H1 (cell line): ENCODE measurements at regions not wholly inside any gene's neighbourhood (a gene's known extent, or its start where the extent isn't known, plus 50 kb on each side); places are given as distances from the start of the nearest gene placed in this dataset.

Experiments
- TF ChIP-seq, protein P1 (sequence below): IDR thresholded peaks from 2 replicates; pipeline ENCODE4 v1.6.1; 2012; ENCODE audit warnings: inconsistent platforms
- TF ChIP-seq, protein P2 (sequence below): fragments of 300-600 bp; sonication (generic); IDR thresholded peaks from 2 replicates; pipeline ENCODE4 v1.7.1; 2012; ENCODE audit warnings: low read length, moderate library complexity, mild to moderate bottlenecking, inconsistent platforms; ENCODE audit not compliant: insufficient replicate concordance

DNA sequence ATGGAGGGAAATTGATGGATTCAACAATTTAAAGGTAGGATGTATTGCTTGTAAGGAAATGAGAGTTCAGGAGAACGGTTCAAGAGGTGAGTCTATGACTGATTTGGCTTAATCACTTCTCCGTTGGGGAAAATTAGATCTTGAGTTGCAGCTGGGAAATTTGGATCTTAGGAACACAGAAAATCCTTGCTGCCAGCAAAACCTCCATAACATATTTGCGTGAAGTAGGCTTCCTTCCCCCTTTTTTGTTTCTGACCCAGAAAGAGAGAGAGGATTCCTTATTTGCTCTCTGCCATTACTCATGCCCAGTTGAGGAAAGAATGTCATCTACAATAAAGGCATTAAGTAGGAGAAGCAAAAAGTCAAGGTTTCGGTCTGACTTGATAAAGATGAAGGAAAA lies 73.5 kb upstream of the PDC start (continued):
- TF ChIP-seq, protein P1, sequence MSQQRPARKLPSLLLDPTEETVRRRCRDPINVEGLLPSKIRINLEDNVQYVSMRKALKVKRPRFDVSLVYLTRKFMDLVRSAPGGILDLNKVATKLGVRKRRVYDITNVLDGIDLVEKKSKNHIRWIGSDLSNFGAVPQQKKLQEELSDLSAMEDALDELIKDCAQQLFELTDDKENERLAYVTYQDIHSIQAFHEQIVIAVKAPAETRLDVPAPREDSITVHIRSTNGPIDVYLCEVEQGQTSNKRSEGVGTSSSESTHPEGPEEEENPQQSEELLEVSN, result no peak
- TF ChIP-seq, protein P2, sequence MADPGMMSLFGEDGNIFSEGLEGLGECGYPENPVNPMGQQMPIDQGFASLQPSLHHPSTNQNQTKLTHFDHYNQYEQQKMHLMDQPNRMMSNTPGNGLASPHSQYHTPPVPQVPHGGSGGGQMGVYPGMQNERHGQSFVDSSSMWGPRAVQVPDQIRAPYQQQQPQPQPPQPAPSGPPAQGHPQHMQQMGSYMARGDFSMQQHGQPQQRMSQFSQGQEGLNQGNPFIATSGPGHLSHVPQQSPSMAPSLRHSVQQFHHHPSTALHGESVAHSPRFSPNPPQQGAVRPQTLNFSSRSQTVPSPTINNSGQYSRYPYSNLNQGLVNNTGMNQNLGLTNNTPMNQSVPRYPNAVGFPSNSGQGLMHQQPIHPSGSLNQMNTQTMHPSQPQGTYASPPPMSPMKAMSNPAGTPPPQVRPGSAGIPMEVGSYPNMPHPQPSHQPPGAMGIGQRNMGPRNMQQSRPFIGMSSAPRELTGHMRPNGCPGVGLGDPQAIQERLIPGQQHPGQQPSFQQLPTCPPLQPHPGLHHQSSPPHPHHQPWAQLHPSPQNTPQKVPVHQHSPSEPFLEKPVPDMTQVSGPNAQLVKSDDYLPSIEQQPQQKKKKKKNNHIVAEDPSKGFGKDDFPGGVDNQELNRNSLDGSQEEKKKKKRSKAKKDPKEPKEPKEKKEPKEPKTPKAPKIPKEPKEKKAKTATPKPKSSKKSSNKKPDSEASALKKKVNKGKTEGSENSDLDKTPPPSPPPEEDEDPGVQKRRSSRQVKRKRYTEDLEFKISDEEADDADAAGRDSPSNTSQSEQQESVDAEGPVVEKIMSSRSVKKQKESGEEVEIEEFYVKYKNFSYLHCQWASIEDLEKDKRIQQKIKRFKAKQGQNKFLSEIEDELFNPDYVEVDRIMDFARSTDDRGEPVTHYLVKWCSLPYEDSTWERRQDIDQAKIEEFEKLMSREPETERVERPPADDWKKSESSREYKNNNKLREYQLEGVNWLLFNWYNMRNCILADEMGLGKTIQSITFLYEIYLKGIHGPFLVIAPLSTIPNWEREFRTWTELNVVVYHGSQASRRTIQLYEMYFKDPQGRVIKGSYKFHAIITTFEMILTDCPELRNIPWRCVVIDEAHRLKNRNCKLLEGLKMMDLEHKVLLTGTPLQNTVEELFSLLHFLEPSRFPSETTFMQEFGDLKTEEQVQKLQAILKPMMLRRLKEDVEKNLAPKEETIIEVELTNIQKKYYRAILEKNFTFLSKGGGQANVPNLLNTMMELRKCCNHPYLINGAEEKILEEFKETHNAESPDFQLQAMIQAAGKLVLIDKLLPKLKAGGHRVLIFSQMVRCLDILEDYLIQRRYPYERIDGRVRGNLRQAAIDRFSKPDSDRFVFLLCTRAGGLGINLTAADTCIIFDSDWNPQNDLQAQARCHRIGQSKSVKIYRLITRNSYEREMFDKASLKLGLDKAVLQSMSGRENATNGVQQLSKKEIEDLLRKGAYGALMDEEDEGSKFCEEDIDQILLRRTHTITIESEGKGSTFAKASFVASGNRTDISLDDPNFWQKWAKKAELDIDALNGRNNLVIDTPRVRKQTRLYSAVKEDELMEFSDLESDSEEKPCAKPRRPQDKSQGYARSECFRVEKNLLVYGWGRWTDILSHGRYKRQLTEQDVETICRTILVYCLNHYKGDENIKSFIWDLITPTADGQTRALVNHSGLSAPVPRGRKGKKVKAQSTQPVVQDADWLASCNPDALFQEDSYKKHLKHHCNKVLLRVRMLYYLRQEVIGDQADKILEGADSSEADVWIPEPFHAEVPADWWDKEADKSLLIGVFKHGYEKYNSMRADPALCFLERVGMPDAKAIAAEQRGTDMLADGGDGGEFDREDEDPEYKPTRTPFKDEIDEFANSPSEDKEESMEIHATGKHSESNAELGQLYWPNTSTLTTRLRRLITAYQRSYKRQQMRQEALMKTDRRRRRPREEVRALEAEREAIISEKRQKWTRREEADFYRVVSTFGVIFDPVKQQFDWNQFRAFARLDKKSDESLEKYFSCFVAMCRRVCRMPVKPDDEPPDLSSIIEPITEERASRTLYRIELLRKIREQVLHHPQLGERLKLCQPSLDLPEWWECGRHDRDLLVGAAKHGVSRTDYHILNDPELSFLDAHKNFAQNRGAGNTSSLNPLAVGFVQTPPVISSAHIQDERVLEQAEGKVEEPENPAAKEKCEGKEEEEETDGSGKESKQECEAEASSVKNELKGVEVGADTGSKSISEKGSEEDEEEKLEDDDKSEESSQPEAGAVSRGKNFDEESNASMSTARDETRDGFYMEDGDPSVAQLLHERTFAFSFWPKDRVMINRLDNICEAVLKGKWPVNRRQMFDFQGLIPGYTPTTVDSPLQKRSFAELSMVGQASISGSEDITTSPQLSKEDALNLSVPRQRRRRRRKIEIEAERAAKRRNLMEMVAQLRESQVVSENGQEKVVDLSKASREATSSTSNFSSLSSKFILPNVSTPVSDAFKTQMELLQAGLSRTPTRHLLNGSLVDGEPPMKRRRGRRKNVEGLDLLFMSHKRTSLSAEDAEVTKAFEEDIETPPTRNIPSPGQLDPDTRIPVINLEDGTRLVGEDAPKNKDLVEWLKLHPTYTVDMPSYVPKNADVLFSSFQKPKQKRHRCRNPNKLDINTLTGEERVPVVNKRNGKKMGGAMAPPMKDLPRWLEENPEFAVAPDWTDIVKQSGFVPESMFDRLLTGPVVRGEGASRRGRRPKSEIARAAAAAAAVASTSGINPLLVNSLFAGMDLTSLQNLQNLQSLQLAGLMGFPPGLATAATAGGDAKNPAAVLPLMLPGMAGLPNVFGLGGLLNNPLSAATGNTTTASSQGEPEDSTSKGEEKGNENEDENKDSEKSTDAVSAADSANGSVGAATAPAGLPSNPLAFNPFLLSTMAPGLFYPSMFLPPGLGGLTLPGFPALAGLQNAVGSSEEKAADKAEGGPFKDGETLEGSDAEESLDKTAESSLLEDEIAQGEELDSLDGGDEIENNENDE, result no peak
